GM21717 (cell line): ENCODE measurements at regions not wholly inside any gene's neighbourhood (a gene's known extent, or its start where the extent isn't known, plus 50 kb on each side); places are given as distances from the start of the nearest gene placed in this dataset.
"Not testable (repeated sequence)": the region's sequence is repeated elsewhere in the genome, so short reads cannot be mapped to it uniquely, and the experiment has no call there.

Experiments
- ATAC-seq: cut with Tn5 transposase; IDR thresholded peaks from one replicate; pipeline ENCODE4 v1.9.1; 2021; ENCODE audit warnings: mild to moderate bottlenecking, moderate library complexity; ENCODE audit not compliant: unreplicated experiment

DNA sequence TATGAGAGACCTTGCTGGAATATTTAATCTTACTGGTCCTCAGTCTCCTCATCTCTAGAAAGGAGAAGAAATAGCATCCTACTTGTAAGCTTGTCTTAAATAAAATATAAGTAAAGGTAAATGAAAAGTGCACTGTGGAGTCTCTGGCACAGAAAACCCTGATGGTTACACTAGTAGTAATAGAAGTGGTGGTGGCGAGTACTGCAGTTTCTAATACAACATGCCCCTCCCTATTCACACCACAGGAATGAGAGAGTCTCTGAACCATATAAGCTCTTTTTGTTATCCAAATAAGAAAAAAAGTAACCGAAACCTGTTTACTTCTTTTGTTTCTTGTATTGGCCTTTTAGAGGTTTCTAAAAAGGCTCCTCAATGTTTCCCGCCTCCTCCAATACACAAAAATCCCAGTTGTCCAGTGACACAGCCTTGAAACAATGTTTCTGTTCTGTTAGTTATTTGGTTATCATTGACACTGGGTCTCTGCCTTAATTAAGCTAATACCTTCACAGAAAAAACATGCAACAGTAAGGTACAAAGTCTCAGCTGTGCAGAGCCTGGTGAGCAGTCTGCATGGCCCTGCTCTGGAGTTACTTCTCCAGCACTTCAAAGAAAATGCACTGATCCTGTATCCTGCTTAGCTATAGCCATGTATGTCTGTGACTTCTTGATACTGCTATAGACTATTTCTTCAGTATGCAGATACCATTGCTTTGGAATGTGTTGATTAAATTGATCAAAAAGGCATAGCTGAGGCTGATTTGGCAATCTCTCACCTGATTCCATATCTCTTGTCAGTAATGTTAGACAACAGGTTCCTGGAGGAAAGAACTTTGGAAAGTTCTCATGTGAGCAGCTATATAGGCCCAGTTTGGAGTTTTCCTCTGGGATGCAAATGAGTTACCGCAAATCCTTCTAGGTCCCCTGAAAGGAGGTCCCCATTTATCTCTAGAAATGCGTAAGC is 315.6 kb upstream of the IL12A start:
- no peak for ATAC-seq

DNA sequence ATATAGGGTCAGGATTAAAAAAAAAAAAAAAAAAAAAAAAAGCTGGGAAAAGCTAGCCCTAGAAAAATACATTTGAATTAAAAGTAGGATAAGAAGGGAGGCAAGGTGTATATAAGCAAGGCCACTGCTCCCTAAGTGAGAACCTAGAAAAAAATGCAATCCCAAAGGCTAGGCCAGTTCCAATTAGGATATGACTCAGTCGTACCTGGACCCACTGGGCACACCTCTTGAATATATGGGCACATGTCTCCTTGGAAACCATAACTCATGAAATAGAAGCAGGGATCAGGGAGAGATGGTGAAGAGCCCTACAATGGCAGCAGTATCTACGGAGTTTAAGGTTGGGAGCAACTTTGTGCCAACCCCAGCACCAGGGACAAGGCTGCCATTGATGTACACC is 314.1 kb upstream of the IL12A start:
- ATAC-seq: no peak

DNA sequence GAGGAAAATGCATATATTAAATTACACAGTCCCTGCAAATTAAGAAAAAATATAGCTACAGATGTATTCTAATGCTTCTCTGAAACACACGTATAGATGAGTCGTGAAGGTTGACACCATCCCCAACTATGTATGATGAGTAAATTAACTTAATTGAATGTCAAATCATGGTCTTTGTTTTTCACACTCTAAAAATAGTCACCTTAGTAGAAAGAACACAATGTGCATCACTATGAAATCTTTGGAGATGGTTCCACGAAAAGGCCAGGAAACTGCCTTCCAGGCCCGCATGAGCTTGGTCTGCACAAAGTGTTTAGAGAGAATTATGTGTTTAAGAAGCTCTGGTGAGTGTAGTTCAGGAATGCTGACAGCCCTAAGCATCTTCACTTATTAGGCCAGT is 313.4 kb upstream of the IL12A start:
- no peak for ATAC-seq

DNA sequence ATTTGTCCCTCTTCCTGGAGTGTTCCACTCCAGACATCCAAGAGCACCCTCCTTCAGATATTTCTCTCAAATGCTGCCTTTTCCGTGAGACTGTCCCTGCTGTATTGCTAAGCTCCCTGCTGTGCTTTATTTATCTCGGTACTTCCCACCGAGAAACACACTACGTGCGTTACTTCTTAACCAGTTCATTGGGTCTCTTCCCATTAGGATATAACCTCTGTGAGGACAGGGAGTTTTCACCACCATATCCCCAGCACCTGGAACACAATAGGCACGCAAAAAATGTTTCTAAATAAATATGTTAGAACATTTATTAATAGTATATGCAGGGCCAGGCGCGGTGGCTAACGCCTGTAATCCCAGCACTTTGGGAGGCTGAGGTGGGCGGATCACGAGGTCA is 308.7 kb upstream of the IL12A start:
- no peak for ATAC-seq

DNA sequence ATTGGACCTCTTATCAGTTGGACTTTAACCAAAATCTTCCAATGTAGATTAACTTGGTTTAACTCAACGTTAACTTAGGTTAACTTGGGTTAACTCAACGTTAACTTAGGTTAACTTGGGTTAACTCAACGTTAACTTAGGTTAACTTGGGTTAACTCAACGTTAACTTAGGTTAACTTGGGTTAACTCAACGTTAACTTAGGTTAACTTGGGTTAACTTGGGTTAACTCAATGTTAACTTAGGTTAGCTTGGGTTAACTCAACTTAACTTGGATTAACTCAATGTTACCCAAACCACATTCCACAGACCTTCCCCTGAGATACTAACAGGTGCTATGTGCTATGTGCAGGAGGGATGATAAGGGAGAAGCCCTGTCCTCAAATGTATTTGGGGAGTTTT is 306.9 kb upstream of the IL12A start:
- ATAC-seq: not testable (repeated sequence)

DNA sequence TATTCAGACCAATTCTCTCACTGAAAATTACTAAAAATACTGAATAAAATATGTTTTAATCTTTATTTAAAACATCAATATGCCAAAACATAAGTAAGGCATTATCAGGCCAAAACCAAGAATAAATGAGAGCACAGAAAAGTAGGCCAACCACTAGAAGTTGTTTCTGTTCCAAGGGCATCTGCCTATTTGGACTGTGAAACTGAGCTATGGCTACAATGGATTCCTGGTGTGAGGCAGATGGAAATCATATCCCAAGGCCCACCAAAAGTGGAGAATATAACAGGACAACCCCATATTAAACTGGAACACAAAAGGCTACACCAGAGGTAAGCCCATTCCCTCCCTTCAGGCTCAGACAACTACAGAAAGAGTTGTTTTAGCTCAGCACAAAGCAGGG is 302.8 kb upstream of the IL12A start:
- ATAC-seq: no peak

DNA sequence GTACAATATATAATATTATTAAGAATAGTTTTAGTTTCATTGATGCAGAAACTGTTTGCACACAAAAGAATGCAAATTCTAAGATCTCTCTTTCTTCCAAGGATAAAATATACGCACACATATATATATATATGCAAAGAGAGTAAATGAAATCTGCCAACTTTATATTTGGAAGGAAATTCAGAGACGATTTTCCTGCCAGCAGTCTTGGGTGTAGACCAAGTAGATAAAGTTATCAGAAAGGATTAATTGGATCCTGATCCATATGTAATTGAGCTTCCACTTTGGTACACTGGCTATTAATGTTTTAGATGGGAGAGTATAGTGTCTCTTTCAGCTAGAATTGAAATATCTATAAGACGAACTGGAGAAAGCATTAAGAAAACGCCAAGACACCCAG is 295.4 kb upstream of the IL12A start:
- ATAC-seq: no peak

DNA sequence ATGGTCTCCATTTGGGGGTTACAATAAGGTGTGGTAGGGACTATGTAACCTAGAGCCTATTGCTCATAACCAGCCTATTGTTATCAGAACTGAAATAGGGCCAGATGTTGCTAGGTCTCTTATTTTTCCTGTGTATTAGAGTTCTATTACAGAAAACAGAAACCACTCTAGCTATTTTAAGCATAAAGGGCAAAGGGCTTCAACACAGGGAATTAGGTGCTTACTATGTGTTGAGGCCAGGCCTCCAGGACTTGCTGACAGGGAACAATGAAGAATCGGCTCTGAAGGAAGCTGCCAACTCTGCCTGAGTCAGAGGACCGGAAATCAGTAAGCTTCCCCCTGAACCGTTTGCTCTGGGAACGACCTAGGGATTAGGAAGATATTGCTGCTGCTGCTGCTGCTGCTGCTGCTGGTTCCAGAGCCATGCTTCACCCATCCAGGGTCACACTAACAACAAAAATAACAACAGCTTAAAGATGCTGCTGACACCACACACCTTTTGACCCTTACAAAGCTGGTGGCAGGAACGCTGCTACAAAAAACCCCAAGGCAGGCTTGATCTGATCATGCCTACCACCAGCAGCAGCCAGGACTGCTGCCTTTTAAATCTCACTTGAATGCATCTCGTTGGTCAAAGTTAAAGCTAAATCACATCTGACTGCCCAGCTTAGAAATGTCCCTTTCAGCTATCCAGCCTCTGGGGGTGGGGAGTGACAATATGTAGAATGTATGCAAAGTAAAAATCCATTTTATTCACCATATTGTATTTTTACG is 276.9 kb upstream of the IL12A start:
- ATAC-seq: no peak

DNA sequence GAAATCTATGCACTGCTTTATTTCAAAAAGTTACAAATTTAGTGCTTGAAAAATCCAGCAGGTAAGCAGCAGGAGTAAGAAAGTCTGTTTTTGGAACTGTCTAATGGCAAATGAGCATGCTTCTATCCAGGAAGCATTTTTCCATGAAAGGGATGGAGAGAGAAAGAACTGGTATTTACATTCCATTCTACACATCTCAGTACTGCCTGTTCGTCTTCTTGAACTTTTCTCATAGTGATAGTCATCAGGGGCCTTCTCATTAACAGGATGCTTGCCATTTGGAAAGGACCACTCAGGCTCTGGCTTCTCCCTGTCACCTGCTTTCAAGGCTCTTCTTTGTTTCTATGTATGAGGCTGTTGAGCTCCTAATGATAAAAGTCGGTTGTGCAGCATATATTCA is 267.3 kb upstream of the IL12A start:
- ATAC-seq: no peak

DNA sequence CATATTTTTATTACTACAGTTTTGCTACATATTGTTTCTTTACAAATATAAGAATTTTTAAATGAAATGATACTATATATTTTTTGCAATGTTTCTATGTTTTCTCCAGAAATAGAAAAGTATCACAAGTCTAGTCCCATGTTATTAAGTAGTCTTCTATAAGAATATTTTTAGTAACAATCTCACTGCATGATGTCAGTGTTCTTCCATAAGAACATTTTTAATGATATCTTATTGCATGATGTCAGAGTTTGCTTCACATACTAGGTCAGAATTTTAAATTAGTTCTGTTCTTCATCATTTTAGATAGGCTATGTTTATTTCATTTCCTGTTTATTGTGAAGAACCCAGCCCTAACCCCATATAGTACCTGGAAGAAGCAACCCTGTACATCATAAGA is 265.3 kb upstream of the IL12A start:
- ATAC-seq: no peak

DNA sequence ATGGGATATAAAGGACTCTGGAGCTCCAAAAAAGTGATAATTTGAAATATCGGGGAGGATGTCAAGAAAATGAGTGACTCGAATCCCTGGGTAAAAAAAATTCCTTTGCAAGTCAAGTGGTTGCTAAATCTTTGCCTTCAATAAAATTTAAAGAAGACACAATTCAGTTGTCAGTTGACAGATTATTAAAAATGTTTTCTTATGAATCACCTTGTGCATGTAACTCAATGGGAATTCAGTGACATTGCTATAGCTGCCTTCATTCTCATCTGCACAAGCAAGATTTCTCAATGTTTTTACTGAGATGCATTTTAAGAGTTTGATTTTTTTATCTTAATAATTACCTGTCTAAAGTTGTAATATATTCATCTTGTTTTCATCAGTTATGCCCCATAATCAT is 264.0 kb upstream of the IL12A start:
- ATAC-seq: no peak

DNA sequence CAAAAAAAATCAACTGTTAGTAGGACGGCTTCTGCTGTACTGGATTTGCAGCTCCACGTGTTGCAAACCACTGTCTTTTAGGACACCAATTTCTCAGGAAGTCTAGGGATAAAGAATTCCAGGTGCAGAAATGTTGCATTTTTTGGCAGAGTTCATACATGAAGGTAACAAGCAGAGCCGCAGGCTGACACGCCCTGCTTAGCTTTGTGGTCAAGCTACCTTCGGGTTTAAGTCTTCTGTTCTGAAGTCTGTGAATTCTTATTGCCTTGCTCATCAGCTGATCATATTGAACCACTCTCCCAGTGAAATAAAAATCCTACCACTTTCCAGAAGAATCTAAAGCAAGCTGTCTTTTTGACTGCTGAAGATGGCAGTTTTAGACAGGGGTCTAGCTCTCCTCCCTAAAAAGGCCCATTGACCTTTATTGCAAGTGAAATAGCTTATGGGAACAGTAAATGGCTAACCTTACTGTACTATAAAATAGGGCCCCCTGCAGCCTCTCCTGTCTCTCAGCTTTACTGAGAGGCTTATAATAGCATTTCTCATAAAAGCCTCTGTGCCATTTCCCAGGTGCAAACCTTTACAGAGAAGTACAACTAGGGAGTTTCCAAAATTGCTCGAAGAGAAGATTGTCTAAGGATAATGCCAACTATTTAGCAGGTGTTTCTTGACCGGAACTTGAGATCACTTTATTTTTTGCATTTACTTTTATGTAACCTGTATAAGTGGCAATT is 262.2 kb upstream of the IL12A start:
- ATAC-seq: no peak

DNA sequence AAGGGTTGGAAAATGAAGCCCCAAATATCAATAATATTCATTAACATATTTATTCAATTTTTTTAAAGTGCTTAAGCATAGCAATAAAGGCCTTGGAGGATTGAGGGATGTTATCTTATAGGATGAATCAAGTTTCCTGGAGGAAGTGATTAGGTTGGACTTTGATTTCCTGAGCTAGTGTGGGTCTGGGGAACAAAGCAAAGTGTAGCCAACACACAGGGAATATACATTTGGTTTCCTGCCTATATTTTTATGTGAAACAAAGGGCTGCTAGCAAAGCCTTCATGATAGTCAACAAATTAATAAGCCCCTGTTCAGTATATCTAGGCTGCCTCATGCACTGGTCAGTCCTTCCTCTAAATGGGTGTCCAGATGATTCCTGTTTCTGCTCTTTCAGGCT is 261.1 kb upstream of the IL12A start:
- no peak for ATAC-seq

DNA sequence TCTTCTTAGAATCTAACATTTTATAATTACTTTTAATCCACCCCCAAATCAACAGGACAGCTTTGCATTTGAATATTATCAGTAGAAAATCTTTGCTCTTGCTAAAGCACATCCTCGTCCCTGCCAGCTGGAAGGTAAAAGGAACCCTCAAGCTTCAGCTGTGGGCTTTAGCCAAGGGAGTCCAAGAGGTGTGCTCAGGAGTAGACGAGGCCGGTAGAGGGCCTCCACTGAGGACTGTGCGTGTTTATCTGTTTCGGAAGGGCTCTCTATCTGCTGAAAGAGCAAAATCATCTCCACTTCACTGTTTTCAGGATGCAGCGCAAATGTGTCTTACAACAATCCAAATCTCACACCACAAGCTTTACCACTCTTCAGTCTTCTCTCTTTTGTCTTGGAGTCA is 257.4 kb upstream of the IL12A start:
- no peak for ATAC-seq

DNA sequence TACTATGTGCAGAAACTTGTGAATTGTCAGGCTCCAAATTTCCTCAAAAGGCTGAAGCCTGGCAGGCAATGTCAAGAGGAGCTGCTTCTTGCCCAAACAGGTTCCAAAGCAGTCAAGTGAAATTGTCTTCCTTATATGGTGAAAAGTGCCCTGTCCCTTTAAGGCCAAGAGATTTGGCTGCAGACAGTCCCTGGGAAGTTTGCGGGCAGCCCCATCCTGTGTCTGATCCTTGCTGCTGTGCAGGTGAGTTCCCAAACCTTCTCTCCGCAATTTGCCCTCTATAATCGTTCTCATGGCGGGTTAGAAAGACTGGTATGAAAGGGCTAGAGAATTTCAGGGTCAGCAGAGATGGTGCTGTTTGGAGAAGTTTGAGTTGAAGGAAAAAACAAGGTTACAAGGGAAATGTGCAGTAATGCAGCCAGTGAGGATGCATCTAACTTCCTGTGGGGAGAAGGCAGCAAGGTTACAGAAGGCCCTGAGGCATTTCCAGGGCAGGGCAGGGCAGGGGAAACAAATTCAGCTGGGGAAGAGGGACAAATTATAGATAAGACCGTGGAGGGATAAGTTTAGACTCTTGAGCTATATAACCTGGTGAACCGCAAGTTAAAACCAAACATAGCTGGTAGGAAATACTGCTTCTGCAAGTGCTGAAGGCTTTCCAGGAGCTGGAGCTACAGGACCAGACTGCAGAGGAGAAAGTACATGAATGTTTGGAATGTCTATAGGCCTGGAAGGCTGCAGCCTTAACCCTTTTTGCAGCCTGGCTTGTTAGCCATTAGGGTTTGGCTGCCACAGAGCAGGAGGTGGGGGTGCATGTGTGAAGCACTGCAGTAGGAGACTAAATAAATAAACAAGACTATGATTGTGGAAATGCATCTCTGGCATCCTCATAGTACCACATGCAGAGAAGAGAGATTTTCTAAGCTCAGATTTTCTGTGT is 256.2 kb upstream of the IL12A start:
- ATAC-seq: no peak

DNA sequence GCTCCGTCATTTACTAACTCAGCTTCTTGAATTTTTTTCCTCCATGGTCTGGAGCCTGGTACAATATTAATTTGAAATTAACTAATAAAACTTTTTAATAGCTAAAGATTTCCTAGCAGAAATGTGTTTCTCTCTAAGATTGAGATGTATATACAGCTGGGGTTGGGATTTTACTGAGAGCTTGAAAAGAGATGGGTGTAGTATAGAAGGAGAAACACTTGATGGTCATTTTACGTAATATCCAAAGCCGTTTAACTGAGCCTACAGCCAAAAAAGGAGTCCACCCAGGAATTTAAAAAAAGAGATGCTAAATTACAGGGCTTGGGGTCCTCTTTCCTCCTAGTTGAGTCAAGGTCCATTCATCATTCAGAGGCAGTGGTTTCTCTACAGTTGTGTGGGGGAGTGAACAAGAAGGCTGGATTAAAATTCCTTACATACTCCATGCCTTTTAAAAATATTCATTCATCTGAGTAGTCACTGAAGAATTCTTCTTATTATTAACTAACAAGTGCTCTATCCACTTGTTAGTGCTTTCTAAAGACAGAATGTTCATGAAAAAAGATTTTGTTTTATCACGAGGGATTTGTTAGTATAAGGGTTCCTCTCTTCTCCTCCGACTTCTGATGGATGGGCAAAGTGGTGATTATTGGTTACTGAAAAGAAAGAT is 255.3 kb upstream of the IL12A start:
- no peak for ATAC-seq

DNA sequence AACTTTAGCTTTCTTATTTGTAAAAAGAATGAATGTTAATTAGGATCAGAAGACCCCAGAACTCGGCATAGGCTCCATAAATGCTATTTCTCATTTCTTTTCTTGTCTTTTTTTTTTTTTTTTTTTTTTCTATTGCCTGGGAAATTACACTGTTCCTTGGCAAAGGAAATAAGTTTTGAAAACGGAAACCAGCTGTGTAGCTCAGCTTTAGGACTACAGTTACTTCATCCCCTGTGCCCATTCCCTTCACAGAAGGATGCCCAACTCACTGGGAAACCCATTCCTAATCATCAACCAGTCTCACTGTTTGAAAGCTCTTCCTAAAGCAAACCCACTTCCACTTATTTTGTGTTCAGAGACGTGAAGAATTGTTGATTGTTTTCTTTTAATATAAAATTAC is 254.0 kb upstream of the IL12A start:
- ATAC-seq: no peak

DNA sequence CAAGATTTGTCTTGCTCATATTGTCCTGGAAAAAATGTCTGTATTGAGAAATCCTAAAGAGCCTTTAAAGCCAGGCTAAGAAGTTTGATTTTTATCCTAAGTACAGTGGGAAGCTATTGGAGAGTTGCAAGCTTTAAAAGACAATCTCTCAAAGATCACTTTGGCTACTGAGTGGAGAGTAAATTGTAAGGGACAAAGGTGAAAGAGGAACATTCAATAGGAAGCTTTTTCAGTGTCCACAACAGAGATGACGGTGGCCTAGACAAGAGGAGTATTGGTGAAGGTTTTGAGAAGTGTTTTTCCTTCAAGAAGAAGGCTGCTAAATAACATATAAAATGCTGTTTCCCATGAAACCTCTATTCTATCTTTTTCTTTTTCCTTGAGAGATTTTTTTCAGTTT is 249.5 kb upstream of the IL12A start:
- no peak for ATAC-seq

DNA sequence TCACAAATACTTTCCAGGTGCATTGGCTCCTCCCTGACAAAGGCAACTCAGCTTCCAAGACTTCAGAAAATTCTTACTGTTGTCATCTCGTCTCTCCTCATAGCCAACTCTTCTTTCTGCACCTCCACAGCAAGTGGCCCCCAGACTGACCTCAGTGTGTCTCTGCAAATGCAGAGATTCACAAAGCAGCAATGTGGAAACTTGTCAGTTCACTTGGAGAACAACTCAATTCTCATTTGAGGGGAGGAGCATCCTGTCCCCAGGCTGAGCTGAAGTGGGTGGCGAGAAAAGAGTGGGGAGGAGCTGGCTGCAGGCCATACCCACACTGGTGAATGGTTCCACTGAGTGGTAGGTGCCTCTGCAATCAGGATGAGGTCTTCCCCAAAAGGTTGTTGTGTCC is 248.7 kb upstream of the IL12A start:
- no peak for ATAC-seq

DNA sequence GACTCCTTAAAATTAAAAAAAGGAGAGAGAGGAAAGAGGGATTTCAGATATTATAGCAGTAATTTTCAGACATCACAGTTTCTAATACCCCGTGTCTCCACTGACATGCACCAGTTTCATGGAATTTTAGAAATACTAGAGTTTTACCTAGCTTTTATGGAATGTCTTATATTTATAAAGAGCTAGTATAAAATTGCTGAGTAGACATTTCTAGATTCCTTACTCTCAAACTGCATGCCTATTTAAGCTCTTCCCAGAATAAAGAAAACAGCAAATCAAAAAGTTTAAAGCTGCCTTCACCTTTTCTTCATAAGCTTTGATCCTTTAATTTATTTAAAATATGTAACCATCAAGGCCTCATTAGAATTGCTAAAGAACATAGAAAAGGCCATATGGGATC is 247.4 kb upstream of the IL12A start:
- no peak for ATAC-seq
